Breast epithelium (tissue), 3 donors: ENCODE measurements at regions not wholly inside any gene's neighbourhood (a gene's known extent, or its start where the extent isn't known, plus 50 kb on each side); places are given as distances from the start of the nearest gene placed in this dataset.

Experiments used
- CTCF ChIP-seq, 3 donors: fragments of 450-650 bp; IDR thresholded peaks; one replicate each; pipeline ENCODE4 v1.5.1; 2016 to 2017; ENCODE audit warnings: antibody characterized with exemption in 3 of 3, mild to moderate bottlenecking in 3 of 3, moderate library complexity in 3 of 3
- POLR2A ChIP-seq: fragments of 450-650 bp; IDR thresholded peaks from one replicate; pipeline ENCODE4 v1.6.1; 2016; ENCODE audit warnings: antibody characterized with exemption, mild to moderate bottlenecking, moderate library complexity
- POLR2AphosphoS5 ChIP-seq, 3 donors: sonication (generic); formaldehyde crosslinking; IDR thresholded peaks; one replicate each; pipeline ENCODE4 v1.6.1; 2017; ENCODE audit warnings: antibody characterized with exemption in 3 of 3

- TF ChIP-seq POLR2A, result no peak
- no peak for TF ChIP-seq CTCF (IDR thresholded peaks at IDR 0.05)
- TF ChIP-seq POLR2AphosphoS5 (IDR thresholded peaks at IDR 0.05), result no peak
These were observed 136.5 kb upstream of the DYRK2 start for GRCh38 chr12:67512061-67512460.
